GM11168 (cell line): ENCODE measurements at regions not wholly inside any gene's neighbourhood (a gene's known extent, or its start where the extent isn't known, plus 50 kb on each side); places are given as distances from the start of the nearest gene placed in this dataset.
"Not testable (repeated sequence)": the region's sequence is repeated elsewhere in the genome, so short reads cannot be mapped to it uniquely, and the experiment has no call there.

Source experiments
- in situ Hi-C: fragments of 300-500 bp; cut with MboI; formaldehyde crosslinking; loops from one replicate; pipeline ENCODE4 v1.12.0; 2022; ENCODE audit warnings: low sequenced_read_pairs; ENCODE audit not compliant: unreplicated experiment

GRCh38 chr6:1016329-1017302, 295.3 kb upstream of the FOXQ1 start:
- in situ Hi-C loops, result no loop called here

DNA sequence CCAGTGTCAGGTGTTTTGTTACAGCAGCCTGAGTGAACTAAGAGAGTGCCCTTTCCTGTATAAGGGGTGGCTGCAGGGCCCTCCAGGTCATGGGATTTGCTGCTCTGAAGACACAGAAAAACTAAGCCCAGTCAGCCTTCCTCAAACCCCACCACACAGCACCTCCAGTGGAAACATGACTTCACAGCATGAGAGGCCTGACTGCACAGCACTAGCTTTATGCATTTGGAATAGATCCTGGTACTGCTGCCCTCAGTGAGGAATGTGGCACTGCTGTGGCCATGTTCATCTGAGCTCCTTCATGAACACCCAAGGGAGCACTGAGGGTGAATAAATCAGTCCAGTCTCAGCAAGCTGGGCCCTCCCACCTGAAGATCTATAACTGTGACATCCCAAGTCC, 296.1 kb upstream of the FOXQ1 start:
- in situ Hi-C loops, result no loop called here

- in situ Hi-C loops, result no loop called here
Observed at GRCh38 chr6:1014431-1014807, 297.5 kb upstream of the FOXQ1 start.

DNA sequence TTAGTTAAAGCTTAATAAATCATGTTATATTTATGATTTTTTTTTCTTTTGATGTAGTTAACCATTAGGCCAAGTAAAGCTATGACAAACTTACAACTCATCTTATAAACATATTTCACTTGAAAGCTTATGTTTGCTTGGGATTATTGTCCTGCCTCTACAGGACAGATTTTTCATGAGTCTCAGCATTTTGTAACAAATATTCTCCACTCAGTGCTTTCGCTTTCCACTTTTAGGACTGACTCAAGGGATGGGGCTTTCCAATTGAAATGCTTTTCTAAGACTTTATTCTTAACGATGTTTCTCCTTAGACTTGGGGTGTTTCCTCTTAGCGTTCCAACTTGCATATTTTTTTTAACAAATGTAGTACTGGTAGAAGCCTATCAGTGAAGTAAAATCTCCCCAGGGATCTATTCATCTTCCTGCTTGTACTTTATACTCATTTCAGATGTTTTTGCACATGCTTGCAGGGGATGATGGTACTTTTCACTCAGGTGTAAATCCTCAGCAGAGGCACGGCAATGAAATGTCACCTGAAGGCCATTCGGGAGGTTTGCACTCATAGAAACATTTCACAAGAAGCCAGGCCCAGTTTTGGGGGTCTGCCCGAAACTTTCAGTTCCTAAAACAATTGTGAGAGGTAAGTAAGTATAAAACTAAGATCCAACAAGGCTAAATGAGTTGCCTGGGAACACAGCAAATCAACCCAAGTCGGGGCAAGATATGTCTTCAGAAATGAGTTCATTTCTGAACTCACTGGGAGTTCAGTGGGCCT, 298.1 kb upstream of the FOXQ1 start:
- in situ Hi-C loops, result no loop called here

DNA sequence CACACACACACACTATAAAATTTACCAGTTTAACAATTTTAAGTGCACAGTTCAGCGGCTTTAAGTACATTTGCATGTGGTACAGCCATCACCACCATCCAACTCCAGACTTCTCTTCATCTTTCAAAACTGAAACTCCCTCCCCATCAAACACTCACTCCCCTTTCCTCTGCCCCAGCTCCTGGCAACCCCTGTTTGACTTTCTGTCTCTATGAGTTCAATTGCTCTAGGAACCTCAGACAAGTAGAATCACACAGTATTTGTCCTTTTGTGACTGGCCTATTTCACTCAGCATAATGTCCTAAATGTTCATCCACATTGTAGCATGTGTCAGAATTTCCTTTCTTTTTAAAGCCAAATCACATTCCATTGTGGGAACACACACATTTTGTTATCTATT, 302.8 kb upstream of the FOXQ1 start:
- in situ Hi-C loops, result no loop called here

DNA sequence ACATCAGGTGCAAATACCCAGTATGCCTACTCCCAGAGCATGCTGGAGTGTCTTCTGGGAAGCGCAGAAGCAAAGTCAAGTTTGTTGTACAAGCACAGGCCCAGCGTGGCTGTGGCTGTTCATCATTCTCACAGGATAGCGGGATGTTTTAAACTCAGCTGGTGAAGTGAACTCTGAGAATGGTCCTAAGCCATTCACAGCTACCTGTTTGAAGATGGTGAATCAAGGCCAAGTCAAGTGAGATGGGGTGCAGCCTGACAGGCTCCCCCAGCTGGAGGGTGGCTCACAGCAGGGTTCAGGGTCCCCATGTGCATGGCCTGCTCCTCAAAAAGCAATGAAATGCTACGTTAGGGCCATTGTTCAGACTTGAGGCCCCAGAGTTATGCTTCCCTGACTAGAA, 304.7 kb upstream of the FOXQ1 start:
- in situ Hi-C loops, result no loop called here

DNA sequence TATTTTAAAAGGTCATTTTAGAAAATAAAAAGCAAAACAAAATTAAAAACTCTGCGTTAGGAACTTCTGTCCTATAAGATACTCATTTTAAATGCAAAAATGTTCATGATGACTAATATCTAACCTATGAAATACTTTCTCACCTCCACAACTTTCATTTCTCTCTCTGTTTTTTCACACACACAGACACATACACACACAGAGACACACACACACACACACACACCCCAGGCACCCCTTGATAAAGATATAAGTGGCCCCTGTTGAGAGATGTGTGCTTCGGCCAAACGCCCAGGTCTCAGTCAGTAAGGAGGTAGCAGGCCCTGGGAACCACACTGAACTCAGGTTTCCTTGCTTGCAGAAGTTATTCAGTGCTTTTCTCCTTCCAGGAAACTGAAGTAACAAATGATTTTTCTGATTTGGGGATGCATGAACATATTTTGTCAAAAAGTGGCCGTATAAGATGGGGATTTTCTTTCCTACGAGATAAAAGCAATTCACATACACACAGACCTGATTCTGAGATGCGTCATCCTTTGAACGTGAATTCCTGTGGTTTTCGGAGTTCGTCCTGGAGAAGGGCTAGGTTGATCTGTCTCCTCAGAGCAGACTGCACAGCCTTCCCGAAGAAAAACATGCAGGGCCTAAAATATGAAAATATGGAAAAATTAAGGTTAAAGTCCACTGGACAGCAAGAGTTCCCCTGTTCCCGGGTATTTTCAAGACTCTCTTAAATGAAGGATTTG, 306.8 kb upstream of the FOXQ1 start:
- in situ Hi-C loops, result no loop called here

GRCh38 chr6:1003394-1004160, 308.3 kb upstream of the FOXQ1 start:
- in situ Hi-C loops, result no loop called here

DNA sequence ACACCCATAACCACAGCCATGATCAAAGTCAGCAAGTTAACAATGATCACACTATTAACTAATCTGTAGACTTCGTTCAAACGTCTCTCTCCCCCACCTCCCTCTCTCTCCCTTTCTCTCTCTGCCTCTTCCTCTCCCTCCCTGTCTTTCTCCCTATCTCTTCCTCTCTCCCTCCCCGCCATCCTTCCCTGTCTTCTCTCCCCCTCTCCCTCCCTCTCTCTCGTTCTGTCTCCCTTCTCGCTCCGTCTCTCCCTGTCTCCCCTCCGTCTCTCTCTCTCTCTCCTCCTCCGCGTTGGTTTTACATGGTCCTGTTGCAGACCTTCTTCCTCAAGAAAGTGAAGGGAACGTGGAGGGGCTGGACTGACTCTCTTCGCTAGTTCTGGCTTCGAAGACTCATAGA, 308.9 kb upstream of the FOXQ1 start:
- in situ Hi-C loops, result no loop called here

DNA sequence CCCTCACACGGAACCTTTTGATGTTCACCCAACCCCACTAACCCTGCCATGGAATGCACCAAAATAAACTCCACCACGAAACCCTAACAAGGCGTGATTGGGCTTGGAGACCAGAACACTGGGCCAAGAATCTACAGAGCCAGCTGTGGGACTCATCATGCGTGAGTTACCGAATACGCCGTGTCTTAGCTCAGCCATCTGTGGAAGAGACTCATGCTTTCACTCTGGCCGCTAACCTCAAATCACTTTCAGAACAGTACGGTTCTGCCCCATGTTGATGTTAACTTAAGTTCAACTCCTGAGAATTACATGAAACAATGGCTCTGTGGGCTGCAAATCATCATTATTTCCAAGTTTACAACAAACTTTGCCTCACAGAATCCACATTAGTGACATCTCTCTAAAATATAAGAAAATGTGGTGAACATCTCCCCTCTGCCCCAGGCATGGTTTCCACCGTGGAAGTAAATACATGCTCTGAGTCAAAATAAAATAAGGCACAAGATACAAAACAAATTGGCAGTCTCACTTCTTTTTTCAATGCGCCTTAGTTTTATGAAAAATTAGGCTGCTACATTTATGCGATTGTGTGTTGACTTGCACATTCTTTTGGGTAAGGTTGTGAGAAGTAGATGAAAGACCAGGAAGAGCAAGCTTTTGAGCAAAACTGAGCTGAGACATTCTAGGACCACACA, 308.9 kb upstream of the EXOC2 start:
- in situ Hi-C loops, result no loop called here

DNA sequence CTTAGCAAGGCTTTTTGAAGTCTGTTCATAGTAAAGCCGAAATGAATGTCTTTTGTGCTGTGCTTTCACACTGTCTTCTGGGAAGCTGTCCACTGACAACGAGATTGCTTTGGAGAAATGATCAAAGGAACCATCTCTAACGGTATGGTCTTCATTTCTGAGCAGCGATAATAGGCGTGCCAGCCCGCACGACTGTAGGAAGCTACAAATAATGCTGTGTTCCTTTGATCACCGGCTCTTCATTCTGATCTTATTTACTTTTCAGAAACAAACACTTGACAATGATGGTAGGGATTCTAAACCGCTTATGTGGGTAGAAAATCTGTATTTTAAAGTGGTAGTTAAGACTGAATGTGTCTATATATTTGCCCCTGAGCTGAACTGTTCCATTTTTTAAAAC, 306.6 kb upstream of the EXOC2 start:
- in situ Hi-C loops, result no loop called here

DNA sequence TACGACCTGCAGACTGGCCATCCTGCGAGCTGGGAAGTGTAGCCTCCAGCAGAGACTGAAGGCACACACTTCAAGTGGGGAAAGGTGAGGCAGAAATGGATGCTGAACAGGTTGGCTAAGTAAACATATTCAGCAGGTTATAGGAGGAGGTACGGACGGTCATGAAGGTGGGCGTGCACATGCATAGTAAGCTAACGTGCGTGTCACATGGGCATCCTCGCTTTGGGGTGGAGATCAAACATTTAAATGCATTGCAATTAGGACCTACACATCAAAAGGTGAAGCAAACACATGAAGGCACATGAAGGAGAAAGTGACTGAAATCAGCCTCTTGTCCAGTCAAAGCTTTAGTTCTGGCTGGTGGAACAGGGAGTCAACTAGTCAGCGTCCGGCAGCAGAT, 305.6 kb upstream of the EXOC2 start:
- in situ Hi-C loops, result no loop called here

DNA sequence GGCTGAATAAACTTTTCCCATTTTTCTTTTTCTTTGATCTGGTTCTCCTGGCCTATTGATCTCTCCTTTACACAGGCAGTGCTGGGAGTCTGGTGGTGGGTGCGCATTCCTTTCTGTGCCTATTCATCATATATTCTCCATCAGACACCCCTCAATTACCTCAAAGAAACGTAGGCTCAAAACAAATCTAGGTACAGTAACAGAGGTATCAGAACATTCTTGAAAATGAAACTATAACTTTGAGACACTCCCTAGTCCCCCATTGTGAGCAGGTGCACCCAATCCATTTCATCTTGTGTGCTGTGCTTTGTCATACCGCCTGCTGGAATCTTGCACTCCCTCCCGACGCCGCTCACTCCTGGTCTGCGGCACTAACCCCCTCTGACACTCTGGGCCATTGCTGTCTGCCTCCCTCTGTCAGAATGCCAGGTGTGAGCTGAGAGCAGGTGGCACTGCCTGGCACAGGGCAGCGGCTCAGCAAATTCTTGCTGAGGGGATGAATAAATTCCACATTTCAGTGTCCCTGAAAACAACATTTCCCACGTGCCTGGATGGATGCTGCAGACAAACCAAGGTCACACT, 303.4 kb upstream of the EXOC2 start:
- in situ Hi-C loops, result no loop called here

- in situ Hi-C loops, result no loop called here
Observed at GRCh38 chr6:991192-991591, 298.3 kb upstream of the EXOC2 start.

DNA sequence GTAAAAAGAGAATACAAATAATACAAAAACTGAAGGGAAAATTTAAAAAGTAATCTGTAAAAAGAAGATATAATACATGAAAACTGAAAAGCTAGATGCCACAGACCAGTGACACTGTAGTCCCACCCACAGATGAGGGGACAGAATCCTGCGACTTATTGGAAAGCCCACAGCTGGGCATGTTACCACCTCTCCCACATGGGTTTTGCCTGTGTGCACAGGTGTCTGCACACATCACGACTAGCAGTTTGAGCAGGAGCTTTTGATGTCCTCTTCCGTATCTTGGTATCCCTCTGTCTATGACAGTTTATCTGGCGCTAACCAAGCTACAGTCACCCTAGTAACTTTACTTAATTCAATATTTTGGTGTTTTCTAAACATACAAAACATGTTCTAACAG, 291.1 kb upstream of the EXOC2 start:
- in situ Hi-C loops, result no loop called here

- in situ Hi-C loops, result no loop called here
Observed at GRCh38 chr6:978937-979685, 286.2 kb upstream of the EXOC2 start.

- in situ Hi-C loops, result not testable (repeated sequence)
Observed at GRCh38 chr6:977226-977625, 284.3 kb upstream of the EXOC2 start.

GRCh38 chr6:971981-972640, 279.2 kb upstream of the EXOC2 start:
- in situ Hi-C loops, result no loop called here
